GM21447 (cell line): ENCODE measurements at regions not wholly inside any gene's neighbourhood (a gene's known extent, or its start where the extent isn't known, plus 50 kb on each side); places are given as distances from the start of the nearest gene placed in this dataset.

Experiments
- ATAC-seq: cut with Tn5 transposase; IDR thresholded peaks from one replicate; pipeline ENCODE4 v1.9.1; 2021; ENCODE audit not compliant: unreplicated experiment

- no peak for ATAC-seq
Measured at GRCh38 chr7:42337225-42337905, 100.4 kb upstream of the GLI3 start.

GRCh38 chr7:42332605-42333222 lies 95.7 kb upstream of the GLI3 start:
- no peak for ATAC-seq

GRCh38 chr7:42319631-42320030 lies 82.6 kb upstream of the GLI3 start:
- no peak for ATAC-seq

GRCh38 chr7:42315631-42316030 lies 78.6 kb upstream of the GLI3 start:
- ATAC-seq: no peak

- ATAC-seq: no peak
Measured at GRCh38 chr7:42315103-42315502, 78.1 kb upstream of the GLI3 start.

GRCh38 chr7:42314696-42315095 lies 77.7 kb upstream of the GLI3 start:
- ATAC-seq: no peak

GRCh38 chr7:42311195-42311594 lies 74.2 kb upstream of the GLI3 start:
- no peak for ATAC-seq

GRCh38 chr7:42292991-42293521 lies 56.0 kb upstream of the GLI3 start:
- ATAC-seq: no peak

- no peak for ATAC-seq
Measured at GRCh38 chr7:42289473-42289872, 52.5 kb upstream of the GLI3 start.
